Prostate gland (tissue), 2 donors: ENCODE measurements at regions not wholly inside any gene's neighbourhood (a gene's known extent, or its start where the extent isn't known, plus 50 kb on each side); places are given as distances from the start of the nearest gene placed in this dataset.

Experiments used
- DNase-seq: peaks from one replicate; pipeline ENCODE4 v3.0.0-alpha.2; 2019; ENCODE audit warnings: low spot score
- H3K27ac ChIP-seq, 2 donors: fragments of 200-600 bp; sonication (generic); 2 replicates each; pipeline ENCODE4 v1.5.1; 2017 to 2019
- H3K27me3 ChIP-seq: fragments of 200-600 bp; sonication (generic); replicated peaks from 2 replicates; pipeline ENCODE4 v1.5.1; 2019; ENCODE audit not compliant: insufficient read depth
- H3K36me3 ChIP-seq, 2 donors: fragments of 200-600 bp; sonication (generic); 1 replicate in 1 of 2; 2 replicates in 1 of 2; pipeline versions ENCODE4 v1.5.1 to v1.8.1; 2017 to 2019
- H3K4me1 ChIP-seq: fragments of 200-600 bp; sonication (generic); replicated peaks from 2 replicates; pipeline ENCODE4 v1.5.1; 2019
- H3K4me3 ChIP-seq, 2 donors: fragments of 200-600 bp; sonication (generic); 2 replicates each; pipeline ENCODE4 v1.5.1; 2017 to 2019
- H3K9me3 ChIP-seq: fragments of 200-600 bp; sonication (generic); 2 replicates; pipeline ENCODE4 v1.5.1; 2017
- CTCF ChIP-seq, 4 experiments: fragments of 200-600 bp in 2 of 4; fragments of 450-650 bp in 2 of 4; sonication (generic) in 2 of 4; IDR thresholded peaks; 1 replicate in 3 of 4; 2 replicates in 1 of 4; pipeline ENCODE4 v1.5.1; 2016 to 2019; ENCODE audit warnings: antibody characterized with exemption in 4 of 4, mild to moderate bottlenecking in 2 of 4, moderate library complexity in 2 of 4
- POLR2A ChIP-seq: fragments of 450-650 bp; IDR thresholded peaks from one replicate; pipeline ENCODE4 v1.6.1; 2016; ENCODE audit warnings: antibody characterized with exemption, mild to moderate bottlenecking
- POLR2AphosphoS5 ChIP-seq: sonication (generic); formaldehyde crosslinking; IDR thresholded peaks from one replicate; pipeline ENCODE4 v1.6.1; 2017; ENCODE audit warnings: antibody characterized with exemption
- WGBS: methylation state at CpG from one replicate; pipeline ENCODE4 v1.1.5; 2018; 5-methylcytosine and 5-hydroxymethylcytosine counted together
- intact Hi-C: fragments of 100-400 bp; cut with DNase I; formaldehyde crosslinking; loops from one replicate; pipeline ENCODE4 v1.14.2; 2022

GRCh38 chr5:83001796-83002381, 75.3 kb downstream of the TMEM167A start:
- H3K27me3 ChIP-seq, result no peaks in the 10 kb centered on the region
- WGBS, result 83% methylated on average over 9 of the region's 9 CpGs
- H3K27ac ChIP-seq, result no peak overlapping the region
- H3K36me3 ChIP-seq, result no peaks in the 10 kb centered on the region
- intact Hi-C loops, result no loop called here
- H3K4me3 ChIP-seq, result no peak overlapping the region
- no peak for DNase-seq
- TF ChIP-seq CTCF (IDR thresholded peaks at IDR 0.05) (no peak), POLR2A (no peak), POLR2AphosphoS5 (no peak)
- no peaks in the 10 kb centered on the region for H3K4me1 ChIP-seq
- no peaks in the 10 kb centered on the region for H3K9me3 ChIP-seq

- no peak for DNase-seq
- intact Hi-C loops, result no loop called here
- 88% methylated on average over 1 of the region's 1 CpG for WGBS
These were observed 76.3 kb downstream of the TMEM167A start for GRCh38 chr5:83000922-83001321.

GRCh38 chr5:83000428-83000827, 76.8 kb downstream of the TMEM167A start:
- TF ChIP-seq POLR2AphosphoS5 (no peak), CTCF (IDR thresholded peaks at IDR 0.05) (no peak), POLR2A (no peak)
- Histone ChIP-seq H3K27ac (no peak overlapping the region), H3K36me3 (no peaks in the 10 kb centered on the region), H3K4me3 (no peak overlapping the region), H3K9me3 (no peaks in the 10 kb centered on the region), H3K27me3 (no peaks in the 10 kb centered on the region), H3K4me1 (no peaks in the 10 kb centered on the region)
- no peak for DNase-seq
- intact Hi-C loops, result no loop called here
- WGBS, result 85% methylated on average over 2 of the region's 2 CpGs

More at GRCh38 chr5:83000922-83001321, 76.3 kb downstream of the TMEM167A start:
- Histone ChIP-seq H3K27me3 (no peaks in the 10 kb centered on the region), H3K4me1 (no peaks in the 10 kb centered on the region), H3K27ac (no peak overlapping the region), H3K9me3 (no peaks in the 10 kb centered on the region), H3K4me3 (no peak overlapping the region), H3K36me3 (no peaks in the 10 kb centered on the region)
- no peak for TF ChIP-seq CTCF (IDR thresholded peaks at IDR 0.05)
- TF ChIP-seq POLR2AphosphoS5, result no peak
- TF ChIP-seq POLR2A, result no peak

- 35% methylated on average over 1 of the region's 1 CpG for WGBS
- H3K27ac ChIP-seq, result no peak overlapping the region
- H3K4me1 ChIP-seq, result no peaks in the 10 kb centered on the region
- no peak overlapping the region for H3K4me3 ChIP-seq
- H3K9me3 ChIP-seq, result no peaks in the 10 kb centered on the region
- no peaks in the 10 kb centered on the region for H3K36me3 ChIP-seq
- DNase-seq, result no peak
- intact Hi-C loops, result no loop called here
- no peaks in the 10 kb centered on the region for H3K27me3 ChIP-seq
- TF ChIP-seq POLR2A, result no peak
- TF ChIP-seq POLR2AphosphoS5, result no peak
- TF ChIP-seq CTCF (IDR thresholded peaks at IDR 0.05), result no peak
These were observed 83.8 kb downstream of the TMEM167A start for GRCh38 chr5:82993416-82993815.

GRCh38 chr5:82992646-82993045, 84.5 kb downstream of the TMEM167A start:
- no peak for TF ChIP-seq POLR2A
- no peak for TF ChIP-seq CTCF (IDR thresholded peaks at IDR 0.05)
- no peak for TF ChIP-seq POLR2AphosphoS5
- WGBS, result 60% methylated on average over 4 of the region's 4 CpGs
- Histone ChIP-seq H3K27ac (no peak overlapping the region), H3K4me1 (no peaks in the 10 kb centered on the region), H3K36me3 (no peaks in the 10 kb centered on the region), H3K9me3 (no peaks in the 10 kb centered on the region), H3K27me3 (no peaks in the 10 kb centered on the region), H3K4me3 (no peak overlapping the region)
- DNase-seq, result no peak
- intact Hi-C loops, result no loop called here
